Smooth muscle cell of the brain vasculature (primary cell): ENCODE measurements at regions not wholly inside any gene's neighbourhood (a gene's known extent, or its start where the extent isn't known, plus 50 kb on each side); places are given as distances from the start of the nearest gene placed in this dataset.

Experiments
- DNase-seq: peaks from one replicate; pipeline ENCODE4 v3.0.0-alpha.2; 2012; ENCODE audit warnings: low read depth, low spot score

DNA sequence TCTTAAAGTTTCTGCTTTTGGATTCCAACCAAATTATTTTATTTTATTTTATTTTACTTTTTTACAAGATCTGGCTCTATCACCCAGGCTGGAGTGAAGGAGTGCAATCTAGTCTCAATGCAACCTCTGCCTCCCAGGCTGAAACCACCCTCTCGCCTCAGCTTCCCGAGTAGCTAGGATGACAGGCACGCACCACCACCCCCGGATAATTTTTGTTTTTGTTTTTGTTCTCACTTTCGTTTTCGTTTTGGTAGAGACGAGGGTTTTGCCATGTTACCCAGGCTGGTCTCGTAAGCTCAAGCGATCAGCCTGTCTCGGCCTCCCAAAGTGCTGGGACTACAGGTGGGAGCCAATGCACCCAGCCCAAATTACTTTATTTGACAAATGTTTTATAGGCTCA, 219.8 kb downstream of the ETS1 start:
- no peak for DNase-seq

DNA sequence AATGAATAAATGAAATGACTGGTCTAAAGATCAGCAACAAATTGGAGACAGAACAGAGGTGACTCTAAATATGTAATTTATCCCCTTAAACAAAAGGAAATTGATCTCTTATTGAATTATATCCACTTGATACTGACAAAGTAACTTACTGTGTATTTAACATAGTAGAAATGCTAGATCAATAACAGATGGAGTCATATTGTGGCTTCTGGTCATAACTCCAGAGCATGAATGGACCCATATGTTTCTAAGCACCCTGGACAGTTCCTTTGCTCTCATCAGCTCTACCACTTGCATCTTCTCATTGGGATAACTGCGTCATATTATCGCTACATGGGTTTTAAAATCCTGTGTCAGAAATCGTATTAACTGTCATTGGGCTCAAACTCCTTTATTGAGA, 222.3 kb downstream of the ETS1 start:
- peak; percentile 54 for DNase-seq

DNA sequence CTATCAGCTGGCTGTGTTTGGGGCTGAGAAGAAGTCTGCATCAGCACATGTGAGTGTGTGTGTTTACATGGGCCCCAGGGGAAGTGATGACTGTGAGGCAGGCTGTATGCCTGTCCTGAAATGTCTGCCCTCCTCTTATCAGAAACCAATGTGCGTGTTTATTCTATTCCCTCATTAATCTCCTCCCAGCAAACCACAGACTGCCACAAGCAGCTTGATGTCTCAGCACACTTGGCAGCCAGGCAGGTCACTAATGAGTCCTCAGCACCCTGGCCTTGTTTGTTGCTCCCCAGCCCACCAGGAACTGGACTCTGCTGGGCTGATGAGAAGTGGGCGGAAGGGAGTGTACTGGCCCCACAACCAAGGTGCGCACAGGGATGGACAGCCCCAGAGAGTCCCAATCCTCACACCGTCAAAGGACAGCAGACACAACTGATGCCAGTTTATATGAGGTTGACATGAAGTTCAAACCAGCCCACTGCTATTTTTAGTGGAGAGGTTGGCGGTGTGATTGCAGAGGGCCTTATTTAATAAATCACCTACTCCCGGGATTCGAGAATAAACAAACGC, 225.8 kb downstream of the ETS1 start:
- no peak for DNase-seq

DNA sequence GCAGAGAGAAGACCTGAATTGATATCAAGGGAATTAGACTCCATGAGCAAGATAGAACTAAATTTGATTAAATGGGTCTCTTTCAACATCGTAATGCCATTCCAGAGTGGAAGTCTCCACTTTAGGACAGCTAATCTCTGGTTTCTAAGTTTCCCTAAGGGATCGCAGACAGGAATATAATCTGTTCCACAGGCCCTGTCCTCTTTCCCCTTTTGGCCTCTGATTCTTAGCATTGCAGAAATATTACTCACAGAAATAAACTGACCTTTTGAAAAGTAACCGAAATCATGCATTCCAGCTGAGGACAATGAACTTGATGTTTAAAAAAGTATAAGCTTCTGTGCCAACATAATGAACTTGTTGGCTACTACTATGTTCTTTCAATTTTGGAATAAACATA, 227.8 kb downstream of the ETS1 start:
- no peak for DNase-seq

DNA sequence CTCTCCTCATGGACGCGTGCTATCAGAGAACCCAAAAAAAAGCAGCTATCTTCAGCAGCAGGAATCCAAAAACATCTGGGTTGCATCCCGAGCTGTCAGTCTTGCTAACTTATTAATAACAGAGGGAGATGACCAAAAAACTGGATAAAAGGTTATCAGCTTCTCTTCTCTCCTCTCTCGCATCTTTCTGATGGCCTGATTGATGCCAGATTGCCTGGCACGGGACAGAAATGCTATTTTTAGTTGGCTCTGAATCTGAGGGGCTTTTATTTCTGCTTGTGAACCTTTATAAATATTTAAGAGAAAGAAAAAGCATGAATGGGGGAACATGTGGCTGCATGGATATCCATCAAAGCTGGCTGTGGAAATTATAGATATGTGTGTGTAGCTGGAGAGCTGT, 230.3 kb downstream of the ETS1 start:
- no peak for DNase-seq

DNA sequence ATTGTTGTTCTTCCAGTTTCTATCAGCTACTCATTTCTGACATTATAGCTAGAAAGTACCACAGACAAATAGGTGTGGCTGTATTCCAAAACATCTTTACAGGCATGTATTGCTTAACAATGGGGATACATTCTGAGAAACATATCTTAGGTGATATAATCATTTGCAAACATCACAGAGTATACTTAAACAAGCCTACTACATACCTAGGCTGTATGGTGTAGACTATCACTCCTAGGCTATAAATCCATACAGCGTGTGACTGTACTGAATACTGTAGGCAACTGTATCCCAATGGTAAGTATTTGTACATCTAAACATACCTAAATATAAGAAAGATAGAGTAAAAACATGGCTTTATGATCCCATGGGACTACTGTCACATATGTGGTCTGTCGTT, 231.8 kb downstream of the ETS1 start:
- no peak for DNase-seq

DNA sequence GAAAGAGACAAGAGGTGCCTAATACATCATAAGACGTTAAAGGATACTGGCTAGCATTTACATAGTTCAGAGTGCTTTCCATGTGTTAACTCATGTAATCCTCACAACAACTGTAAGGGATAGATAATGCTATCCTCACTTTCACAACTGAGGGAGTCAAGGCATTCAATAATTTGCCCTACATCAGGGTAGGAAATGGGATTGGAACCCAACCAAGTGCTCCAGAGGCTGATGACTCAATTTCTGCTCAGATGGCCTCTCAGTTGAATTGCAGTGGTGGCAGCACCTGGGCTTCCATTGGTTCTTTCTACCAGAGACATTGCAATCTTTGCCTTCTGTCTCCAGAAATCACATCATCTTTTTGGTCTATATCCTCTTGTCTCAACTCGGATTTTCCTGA, 232.9 kb downstream of the ETS1 start:
- no peak for DNase-seq

DNA sequence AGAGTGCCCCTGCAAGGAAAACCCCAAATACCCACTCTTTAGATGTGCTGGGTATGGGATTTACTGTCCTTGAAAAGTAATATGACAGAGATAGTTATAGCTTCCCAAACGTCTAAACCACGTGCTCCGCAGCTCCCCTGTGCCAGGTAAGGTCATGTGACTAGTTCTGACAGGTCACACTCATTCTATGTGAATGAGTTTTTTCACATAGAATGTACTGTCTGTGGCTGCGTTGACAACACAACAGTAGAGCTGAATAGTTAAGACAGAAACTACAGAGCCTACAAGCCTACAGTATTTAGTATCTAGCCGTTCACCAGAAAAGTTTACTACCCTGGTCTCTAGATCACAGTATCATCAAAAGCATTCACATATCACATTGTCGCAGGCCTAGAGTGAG, 236.2 kb downstream of the ETS1 start:
- DNase-seq: no peak

DNA sequence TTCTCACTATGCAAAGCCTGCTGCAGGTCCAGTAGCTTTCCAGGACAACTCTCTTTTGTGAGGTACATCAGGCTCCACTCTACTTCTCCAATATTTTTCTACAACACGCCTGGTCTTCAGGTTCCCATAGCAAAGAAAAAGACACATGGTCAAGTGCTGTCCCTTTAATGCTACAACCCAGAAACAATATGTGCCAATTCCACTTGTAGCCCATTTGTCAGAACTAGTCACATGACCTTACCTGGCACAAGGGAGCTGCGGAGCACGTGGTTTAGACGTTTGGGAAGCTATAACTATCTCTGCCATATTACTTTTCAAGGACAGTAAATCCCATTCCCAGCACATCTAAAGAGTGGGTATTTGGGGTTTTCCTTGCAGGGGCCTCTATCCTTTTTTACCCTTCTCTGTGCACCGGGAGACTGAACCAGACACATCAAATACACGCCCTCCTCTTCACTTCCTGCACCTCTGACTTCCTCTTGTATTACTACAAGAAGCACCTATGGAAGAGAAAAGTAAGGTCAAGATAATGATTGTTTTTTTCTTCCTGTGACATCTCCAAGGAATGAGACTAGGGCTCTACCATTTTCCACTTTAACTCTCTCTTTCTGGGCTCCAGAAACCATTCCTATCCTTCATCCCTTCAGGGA, 237.6 kb downstream of the ETS1 start:
- no peak for DNase-seq

DNA sequence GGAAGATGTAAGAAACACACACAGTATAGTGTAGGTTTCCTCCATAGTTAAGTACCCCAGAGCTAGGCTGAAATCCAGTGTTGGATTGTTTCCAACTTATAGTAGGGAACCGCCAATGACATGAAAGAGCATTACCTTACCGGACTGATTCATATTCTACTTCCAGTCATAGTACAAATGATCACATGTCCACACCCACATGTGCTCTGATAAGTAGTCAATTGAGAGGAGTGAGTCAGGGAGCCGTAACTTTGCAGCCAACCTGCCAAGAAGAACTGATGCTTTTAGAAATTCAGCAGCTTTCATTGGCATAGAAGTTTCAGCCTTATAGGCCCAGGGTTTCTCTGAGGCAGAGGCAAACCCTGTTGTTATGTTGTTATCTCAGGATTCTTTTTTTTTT, 240.6 kb downstream of the ETS1 start:
- DNase-seq: no peak

DNA sequence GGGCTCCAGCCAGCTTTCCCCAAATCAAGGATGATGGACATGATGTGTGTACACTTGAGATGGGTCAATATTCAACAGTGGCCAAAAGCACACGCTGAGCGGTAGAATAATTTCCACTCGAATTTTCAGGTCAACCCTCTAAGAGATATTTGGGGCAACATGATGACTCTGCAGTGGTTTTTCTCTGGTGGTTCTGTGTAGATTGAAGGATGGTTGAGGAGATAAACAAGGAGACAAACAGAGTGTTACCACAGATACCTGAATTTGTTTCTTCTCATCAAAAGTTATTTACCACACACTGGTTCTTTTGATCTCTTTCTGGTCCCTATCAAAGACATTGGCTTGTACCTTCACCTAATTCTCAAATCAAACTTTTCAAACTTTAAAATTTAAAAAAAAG, 242.0 kb downstream of the ETS1 start:
- no peak for DNase-seq

DNA sequence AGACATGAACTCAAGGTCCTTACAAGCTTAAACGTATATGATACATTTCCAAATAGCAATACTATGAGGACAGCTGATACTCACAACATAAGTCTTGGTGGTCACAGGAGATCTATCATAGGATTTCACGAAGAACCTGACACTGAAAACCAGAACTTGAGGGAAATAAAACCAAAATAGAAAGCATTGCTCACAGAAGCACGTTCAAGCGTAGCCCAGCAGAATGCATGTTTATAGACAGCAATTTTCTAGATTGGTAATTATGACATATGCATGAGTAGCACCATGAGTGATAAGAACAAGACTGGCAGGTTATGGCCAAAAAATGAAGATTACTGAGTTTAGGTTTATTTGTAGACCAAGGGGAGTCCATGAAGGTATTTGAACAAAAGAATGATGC, 243.5 kb downstream of the ETS1 start:
- no peak for DNase-seq

DNA sequence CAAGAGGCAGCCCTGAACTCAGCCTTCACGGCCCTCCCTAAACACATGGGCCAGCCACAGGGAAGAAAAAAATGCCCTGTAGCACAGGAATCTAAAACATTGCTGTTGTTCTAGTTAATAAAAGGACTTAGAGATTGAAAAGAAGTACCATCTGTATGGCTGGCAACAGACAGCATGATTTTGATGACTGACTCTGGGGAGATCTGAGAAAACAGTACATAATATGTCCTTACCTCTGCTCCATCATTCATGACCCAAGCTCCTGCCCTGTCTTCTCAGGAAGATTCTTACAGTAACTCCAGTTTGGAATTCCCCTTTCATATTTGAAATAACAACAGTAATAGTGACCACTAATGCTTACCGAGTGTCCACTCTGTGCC, 244.2 kb downstream of the ETS1 start:
- no peak for DNase-seq

DNA sequence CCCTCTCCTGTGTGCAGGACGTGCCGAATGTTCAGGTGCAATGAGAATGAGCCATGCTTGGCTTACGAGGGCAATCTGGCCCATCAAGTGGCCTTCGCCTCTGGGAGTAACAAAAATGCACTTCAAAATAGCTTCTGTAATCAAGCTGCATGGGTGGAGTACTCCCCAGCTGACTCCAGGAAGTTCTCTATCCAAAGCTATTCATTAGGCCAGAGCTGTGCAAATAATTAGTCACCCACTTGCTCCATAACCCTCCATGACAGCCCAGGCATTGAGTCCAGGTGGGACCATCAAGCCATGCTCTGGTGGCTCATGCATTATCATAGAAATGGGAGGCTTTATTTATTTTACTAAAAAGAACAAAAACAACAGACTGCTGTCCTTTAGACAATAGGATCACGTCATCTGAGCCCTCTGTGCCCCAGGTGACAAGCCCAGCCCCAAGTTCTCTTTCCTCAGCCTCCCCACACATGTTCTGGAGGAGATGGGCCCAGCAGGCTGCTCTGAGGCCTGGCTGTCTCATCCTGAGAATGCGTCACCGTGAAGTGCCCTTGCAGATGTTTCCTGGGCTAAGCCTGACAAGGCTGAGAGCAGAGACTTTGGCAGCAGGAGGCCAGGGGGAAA, 244.7 kb downstream of the ETS1 start:
- DNase-seq: peak; percentile 95

DNA sequence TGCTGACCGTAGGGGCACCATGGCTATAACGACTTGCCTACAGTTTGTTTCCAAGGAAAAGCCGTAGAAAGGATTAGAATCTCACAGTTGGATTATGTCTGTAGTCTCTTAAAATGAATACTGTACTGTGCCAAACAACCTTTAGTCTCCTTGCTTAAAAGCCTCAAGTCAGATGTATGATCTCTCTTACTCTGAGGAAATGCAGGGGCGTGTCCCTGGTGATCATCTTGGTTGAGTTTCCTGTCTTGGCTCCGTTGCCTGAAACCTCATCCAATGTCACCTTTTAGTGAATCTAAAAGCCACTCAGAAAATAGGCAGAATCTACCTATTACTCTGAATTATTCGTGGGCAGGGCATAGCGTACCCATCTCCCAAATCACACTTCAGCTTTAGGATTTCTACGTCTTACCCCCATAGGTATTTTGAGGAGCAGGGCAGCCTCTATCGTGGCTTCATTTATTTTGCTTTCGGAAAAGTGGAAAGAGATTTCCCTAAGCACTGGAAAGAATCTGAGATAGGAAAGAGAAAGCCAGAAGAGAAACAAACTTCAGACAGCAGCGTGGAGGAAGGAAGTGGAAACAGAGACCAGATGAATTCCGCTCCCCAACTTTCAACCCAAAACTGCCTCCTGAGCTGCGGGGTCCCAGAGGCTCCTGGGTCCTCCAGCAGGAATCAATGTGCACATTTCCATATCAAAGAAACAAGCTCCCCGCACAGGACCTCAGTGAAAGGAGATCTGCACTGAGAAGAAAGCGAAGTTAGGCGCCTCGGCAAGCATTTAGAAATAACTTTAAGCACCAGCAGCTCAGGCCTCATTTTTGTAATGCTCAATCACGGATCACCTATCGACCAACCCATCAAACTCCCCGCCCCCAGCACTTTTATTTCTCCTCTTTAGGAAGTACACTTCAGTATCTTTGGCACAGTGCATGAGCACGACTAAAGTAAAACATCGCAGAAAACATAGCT, 245.8 kb downstream of the ETS1 start:
- no peak for DNase-seq

DNA sequence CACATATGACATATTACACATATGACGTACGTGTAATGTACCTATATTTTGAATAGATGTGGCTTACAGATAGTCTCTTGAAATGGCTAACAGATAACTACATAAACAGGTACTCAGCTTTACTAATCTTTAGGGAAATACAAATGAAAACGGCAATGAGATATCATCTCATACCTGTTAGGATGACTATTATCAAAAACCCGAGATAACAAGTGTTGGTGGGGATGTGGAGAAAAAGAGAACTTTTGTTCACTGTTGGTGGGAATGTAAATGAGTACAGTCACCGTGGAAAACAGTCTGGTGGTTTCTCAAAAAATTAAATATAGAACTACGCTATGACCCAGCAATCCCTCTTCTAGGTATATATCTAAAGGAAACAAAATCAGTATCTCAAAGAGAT, 247.6 kb downstream of the ETS1 start:
- no peak for DNase-seq

DNA sequence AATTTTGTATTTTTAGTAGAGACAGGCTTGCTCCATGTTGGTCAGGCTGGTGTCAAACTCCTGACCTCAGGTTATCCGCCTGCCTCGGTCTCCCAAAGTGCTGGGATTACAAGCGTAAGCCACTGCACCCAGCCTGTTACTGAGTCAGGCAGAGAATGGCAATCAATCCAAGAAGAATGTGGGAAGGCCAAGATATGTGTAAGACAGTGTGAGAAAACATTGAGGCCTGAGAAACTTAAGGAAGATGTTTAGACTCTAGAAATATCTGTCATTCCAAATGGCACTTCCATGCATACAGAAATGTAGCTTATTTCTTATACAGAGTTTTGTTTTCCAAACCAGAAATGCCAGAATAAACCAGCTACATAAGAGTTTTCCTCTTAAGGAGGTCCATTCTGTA, 248.5 kb downstream of the ETS1 start:
- DNase-seq: no peak

DNA sequence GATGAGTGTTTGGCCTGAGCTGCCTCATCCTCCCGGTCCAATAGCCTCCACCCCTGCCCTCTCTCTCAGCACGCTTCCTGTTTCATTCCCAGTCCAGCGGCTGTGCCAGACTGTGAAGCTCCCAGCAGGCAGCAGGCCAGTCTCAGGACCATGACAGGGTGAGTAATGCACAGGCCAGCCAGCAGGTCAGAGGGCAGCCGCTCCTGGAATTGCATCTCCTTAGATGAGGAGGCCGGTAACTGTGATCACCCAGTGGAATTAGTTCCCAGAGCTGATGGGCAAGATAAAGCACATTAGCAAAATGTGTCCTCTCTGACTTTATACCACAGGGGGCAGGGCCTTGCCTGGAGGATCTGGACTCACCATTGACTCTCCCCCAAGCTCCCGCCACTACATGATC, 251.2 kb downstream of the ETS1 start:
- peak; percentile 76 for DNase-seq

DNA sequence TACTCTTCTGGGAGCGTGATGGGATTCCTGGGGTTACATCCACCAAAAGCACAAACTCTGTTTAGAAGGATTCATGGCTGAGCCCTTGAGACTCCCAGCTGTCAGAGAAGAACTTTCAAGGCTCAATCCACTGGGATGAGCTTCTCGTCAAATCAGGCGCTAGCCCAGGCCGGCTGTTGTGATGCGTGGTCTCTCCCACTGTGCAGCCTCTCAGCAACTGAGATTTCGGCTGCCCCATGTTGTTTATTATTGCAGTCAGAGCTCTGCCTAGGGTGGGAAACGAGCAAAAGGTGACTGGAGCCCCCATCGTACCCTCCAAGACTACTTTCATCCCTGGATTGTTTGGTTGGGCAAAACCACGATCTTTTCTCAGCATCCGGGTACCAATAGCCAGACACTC, 251.6 kb downstream of the ETS1 start:
- no peak for DNase-seq

DNA sequence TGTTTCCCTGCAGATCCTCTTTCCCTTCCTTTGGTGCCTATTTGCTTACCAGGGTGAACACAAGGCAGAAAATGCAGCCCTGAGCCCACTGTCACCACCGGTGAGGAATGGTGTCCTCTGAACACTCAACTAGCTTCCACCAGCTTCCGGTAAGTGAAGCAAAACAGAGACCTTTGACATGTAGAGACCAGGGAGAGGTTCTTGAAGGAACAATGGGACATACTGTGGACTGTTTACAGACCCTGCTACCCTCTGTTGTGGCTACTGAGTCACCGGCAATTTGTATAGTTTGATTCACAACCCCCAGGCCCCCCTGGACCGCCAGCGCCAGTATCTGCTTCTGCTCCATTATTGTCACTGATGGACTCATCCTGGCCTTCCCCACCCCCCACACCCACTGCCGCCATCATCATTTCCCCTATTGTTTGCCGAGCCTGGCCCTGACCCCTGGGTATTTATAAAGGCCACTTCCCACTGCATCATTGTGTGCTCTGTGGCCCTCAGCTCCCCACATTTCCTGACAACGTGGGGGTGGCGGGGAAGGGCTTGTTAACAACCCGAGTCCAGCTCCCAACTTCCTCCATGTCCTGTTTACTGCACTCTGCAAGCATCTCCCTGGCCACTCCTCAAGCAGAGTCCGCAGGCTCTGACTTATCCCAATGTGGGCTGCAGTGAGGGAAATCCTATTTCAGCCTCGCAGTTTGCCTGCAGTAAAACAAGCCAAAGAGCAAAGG, 252.9 kb downstream of the ETS1 start:
- DNase-seq: no peak

DNA sequence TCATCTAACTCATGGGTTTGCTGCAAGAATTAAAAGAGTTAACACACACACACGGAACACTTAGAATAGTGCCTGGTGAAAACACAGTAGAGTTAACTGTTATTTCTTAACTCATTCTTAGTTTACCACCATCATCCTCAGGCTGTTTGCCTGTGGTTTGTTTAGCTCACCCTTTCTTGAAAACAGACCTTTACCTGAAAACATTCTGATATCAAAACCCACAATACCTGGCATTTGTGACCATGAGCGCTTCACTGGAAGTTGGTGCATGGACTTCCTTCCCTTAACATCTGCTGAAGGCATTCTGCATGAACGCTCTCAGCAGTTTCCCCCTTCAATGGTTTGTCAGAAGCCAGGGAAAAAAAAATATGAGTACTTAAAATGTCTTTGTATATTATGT, 256.0 kb downstream of the ETS1 start:
- DNase-seq: no peak

DNA sequence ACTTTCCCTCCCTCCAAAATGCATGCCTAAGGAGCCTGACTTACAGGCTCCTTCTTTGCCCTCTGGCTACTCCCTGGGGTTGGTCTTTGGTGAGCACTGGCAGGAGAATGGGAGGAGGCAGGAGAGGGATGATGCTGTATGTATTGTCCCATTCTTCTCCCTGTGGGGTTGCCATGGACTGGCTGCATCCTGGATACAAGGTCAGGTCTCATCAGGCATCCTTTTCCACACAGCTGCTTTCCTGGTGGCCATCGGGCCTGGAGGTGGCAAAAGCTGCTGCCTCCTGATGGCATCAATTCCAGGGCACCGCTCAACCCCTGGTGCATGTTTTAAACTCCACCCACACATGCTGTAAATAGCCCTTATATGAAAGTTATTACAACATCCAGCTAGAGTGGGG, 257.2 kb downstream of the ETS1 start:
- DNase-seq: no peak
